ENCODE measurements at regions not wholly inside any gene's neighbourhood (a gene's known extent, or its start where the extent isn't known, plus 50 kb on each side); places are given as distances from the start of the nearest gene placed in this dataset.

DNA sequence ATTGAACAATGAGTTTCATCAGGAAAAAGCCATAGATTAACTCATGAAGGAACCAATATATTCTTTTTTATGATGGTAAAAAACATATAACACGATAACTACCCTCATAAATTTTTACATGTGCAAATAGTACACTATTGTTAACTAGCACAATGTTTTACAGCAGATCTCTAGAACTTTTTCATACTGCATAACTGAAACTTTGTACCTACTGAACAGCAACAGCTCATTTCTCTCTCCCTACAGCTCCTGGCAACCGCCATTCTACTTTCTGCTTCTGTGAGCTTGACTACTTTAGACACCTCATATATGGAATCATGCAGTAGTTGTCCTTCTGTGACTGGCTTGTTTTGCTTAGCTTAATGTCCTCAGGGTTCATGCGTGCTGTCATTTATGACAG is 235.4 kb downstream of the NFKBIZ start:
- TF ChIP-seq, protein P1, sequence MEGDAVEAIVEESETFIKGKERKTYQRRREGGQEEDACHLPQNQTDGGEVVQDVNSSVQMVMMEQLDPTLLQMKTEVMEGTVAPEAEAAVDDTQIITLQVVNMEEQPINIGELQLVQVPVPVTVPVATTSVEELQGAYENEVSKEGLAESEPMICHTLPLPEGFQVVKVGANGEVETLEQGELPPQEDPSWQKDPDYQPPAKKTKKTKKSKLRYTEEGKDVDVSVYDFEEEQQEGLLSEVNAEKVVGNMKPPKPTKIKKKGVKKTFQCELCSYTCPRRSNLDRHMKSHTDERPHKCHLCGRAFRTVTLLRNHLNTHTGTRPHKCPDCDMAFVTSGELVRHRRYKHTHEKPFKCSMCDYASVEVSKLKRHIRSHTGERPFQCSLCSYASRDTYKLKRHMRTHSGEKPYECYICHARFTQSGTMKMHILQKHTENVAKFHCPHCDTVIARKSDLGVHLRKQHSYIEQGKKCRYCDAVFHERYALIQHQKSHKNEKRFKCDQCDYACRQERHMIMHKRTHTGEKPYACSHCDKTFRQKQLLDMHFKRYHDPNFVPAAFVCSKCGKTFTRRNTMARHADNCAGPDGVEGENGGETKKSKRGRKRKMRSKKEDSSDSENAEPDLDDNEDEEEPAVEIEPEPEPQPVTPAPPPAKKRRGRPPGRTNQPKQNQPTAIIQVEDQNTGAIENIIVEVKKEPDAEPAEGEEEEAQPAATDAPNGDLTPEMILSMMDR (IDR thresholded peaks at IDR 0.05; ENCODE audit: extremely low read depth in 1 of 2, insufficient read depth in 1 of 2, low read depth in 1 of 2, low read length in 2 of 2): no peak
- TF ChIP-seq POLR2A (IDR thresholded peaks at IDR 0.05; ENCODE audit: low read depth, low read length) (no peak), EZH2 (IDR thresholded peaks at IDR 0.05; ENCODE audit: borderline replicate concordance, low read depth, low read length, severe bottlenecking) (no peak), GATA2 (IDR thresholded peaks at IDR 0.05; ENCODE audit: insufficient read depth, insufficient read length, low read depth, low read length) (no peak), POLR2AphosphoS5 (IDR thresholded peaks at IDR 0.05; ENCODE audit: insufficient read depth, low read depth, low read length) (no peak), FOS (IDR thresholded peaks at IDR 0.05; ENCODE audit: borderline replicate concordance, insufficient read depth, low read length) (no peak)
- TF ChIP-seq, protein P2, sequence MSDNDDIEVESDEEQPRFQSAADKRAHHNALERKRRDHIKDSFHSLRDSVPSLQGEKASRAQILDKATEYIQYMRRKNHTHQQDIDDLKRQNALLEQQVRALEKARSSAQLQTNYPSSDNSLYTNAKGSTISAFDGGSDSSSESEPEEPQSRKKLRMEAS (IDR thresholded peaks at IDR 0.05; ENCODE audit: insufficient read depth, insufficient read length): no peak
